ENCODE measurements at regions not wholly inside any gene's neighbourhood (a gene's known extent, or its start where the extent isn't known, plus 50 kb on each side); places are given as distances from the start of the nearest gene placed in this dataset.

- TF ChIP-seq, protein P1, sequence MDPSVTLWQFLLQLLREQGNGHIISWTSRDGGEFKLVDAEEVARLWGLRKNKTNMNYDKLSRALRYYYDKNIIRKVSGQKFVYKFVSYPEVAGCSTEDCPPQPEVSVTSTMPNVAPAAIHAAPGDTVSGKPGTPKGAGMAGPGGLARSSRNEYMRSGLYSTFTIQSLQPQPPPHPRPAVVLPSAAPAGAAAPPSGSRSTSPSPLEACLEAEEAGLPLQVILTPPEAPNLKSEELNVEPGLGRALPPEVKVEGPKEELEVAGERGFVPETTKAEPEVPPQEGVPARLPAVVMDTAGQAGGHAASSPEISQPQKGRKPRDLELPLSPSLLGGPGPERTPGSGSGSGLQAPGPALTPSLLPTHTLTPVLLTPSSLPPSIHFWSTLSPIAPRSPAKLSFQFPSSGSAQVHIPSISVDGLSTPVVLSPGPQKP (IDR thresholded peaks at IDR 0.05; ENCODE audit: borderline replicate concordance, low read depth, low read length), result no peak
- TF ChIP-seq, protein P2, sequence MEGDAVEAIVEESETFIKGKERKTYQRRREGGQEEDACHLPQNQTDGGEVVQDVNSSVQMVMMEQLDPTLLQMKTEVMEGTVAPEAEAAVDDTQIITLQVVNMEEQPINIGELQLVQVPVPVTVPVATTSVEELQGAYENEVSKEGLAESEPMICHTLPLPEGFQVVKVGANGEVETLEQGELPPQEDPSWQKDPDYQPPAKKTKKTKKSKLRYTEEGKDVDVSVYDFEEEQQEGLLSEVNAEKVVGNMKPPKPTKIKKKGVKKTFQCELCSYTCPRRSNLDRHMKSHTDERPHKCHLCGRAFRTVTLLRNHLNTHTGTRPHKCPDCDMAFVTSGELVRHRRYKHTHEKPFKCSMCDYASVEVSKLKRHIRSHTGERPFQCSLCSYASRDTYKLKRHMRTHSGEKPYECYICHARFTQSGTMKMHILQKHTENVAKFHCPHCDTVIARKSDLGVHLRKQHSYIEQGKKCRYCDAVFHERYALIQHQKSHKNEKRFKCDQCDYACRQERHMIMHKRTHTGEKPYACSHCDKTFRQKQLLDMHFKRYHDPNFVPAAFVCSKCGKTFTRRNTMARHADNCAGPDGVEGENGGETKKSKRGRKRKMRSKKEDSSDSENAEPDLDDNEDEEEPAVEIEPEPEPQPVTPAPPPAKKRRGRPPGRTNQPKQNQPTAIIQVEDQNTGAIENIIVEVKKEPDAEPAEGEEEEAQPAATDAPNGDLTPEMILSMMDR (conservative IDR thresholded peaks at IDR 0.05; ENCODE audit: low read depth, low read length), result no peak
- TF ChIP-seq CEBPB (IDR thresholded peaks at IDR 0.05; ENCODE audit: low read depth, low read length) (no peak), POLR2A (IDR thresholded peaks at IDR 0.05; ENCODE audit: low read depth, low read length) (no peak), RCOR1 (IDR thresholded peaks at IDR 0.05; ENCODE audit: insufficient replicate concordance, low read length) (no peak), RFX5 (IDR thresholded peaks at IDR 0.05; ENCODE audit: low read depth, low read length) (no peak), MAZ (IDR thresholded peaks at IDR 0.05; ENCODE audit: borderline replicate concordance, low read depth, low read length) (no peak), FOS (IDR thresholded peaks at IDR 0.05; ENCODE audit: low read depth, low read length) (no peak), MXI1 (IDR thresholded peaks at IDR 0.05; ENCODE audit: borderline replicate concordance, low read depth, low read length) (no peak)
Observed at GRCh38 chr6:22926790-22927354, 357.5 kb downstream of the HDGFL1 start.
